ENCODE measurements at regions not wholly inside any gene's neighbourhood (a gene's known extent, or its start where the extent isn't known, plus 50 kb on each side); places are given as distances from the start of the nearest gene placed in this dataset.

DNA sequence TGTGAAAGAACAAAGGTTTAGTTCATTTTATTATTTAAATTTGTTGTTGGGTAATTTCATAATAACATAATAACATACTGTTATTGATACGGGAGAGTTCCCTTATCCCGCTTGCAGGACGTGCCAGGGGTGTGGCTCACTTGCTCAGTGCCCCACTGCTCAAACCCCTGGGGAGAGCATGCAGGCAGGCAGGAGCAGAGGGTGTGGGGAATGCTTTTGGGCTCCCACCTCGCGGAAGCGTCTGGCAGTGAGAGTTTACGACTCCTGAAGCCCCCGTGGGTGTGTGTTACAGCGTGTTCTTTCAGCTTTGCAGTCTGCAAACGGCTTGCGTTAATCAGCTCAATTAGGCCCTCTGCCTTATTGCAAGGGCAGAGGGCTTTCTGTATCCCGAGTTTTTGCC, 675.9 kb downstream of the SEMA5A start:
- intact Hi-C loops (cut with DNase I) = no loop called here
- WGBS, 2 donors = 56 to 63% methylated on average over 12 of the region's 12 CpGs
- DNase-seq = no peak

DNA sequence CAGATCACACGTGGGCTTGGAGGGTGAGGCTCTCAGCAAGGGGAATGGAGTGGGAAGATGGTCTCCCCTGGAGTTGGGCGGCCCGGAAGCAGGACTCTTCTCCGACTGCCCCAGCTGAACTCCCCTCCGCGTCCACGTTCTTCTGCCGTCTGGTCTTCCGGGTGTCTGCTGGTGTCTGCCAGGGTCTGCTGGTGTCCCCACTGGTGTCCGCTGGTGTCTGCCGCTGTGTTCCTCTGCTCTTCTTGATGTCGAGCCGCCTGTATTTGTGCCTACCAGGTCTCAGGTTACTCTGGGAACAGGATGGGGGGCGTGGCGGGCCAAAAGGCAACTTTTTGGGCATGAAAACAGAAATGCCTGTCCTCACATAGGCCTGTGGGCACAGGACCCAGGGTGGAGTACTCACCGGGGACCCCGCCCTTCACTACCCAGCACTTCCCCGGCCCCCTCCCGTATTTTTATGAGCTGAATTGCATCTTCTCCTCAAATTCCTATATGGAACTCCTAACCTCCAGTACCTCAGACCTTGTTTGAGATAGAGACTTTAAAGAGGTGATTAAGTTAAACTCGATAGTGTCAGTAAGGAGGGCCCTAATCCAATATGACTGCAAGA, 675.4 kb downstream of the SEMA5A start:
- no peaks in the 10 kb centered on the region for H3K27me3 ChIP-seq
- intact Hi-C loops (cut with DNase I) = no loop called here
- no peaks in the 10 kb centered on the region for H3K4me1 ChIP-seq
- no peak for DNase-seq
- H3K4me3 ChIP-seq = no peak overlapping the region
- 79 to 83% methylated on average over 20 of the region's 20 CpGs for WGBS, 2 donors
- H3K27ac ChIP-seq = no peak overlapping the region
- no peaks in the 10 kb centered on the region for H3K9me3 ChIP-seq
- H3K36me3 ChIP-seq = no peaks in the 10 kb centered on the region
- TF ChIP-seq, protein P1, sequence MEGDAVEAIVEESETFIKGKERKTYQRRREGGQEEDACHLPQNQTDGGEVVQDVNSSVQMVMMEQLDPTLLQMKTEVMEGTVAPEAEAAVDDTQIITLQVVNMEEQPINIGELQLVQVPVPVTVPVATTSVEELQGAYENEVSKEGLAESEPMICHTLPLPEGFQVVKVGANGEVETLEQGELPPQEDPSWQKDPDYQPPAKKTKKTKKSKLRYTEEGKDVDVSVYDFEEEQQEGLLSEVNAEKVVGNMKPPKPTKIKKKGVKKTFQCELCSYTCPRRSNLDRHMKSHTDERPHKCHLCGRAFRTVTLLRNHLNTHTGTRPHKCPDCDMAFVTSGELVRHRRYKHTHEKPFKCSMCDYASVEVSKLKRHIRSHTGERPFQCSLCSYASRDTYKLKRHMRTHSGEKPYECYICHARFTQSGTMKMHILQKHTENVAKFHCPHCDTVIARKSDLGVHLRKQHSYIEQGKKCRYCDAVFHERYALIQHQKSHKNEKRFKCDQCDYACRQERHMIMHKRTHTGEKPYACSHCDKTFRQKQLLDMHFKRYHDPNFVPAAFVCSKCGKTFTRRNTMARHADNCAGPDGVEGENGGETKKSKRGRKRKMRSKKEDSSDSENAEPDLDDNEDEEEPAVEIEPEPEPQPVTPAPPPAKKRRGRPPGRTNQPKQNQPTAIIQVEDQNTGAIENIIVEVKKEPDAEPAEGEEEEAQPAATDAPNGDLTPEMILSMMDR (IDR thresholded peaks at IDR 0.05) = no peak
- TF ChIP-seq POLR2A (IDR thresholded peaks at IDR 0.05) (no peak), POLR2AphosphoS5 (IDR thresholded peaks at IDR 0.05) (no peak), EP300 (IDR thresholded peaks at IDR 0.05) (no peak)

More for the DNA sequence above, 675.9 kb downstream of the SEMA5A start:
- TF ChIP-seq POLR2AphosphoS5 (IDR thresholded peaks at IDR 0.05) = no peak
- TF ChIP-seq, protein P1 (IDR thresholded peaks at IDR 0.05) = no peak
- TF ChIP-seq EP300 (IDR thresholded peaks at IDR 0.05) = no peak
- TF ChIP-seq POLR2A (IDR thresholded peaks at IDR 0.05) = no peak
- no peaks in the 10 kb centered on the region for H3K27me3 ChIP-seq
- H3K4me3 ChIP-seq = no peak overlapping the region
- no peaks in the 10 kb centered on the region for H3K9me3 ChIP-seq
- H3K27ac ChIP-seq = no peak overlapping the region
- H3K4me1 ChIP-seq = no peaks in the 10 kb centered on the region
- no peaks in the 10 kb centered on the region for H3K36me3 ChIP-seq

GRCh38 chr5:8870959-8871355, 674.9 kb downstream of the SEMA5A start:
- no peaks in the 10 kb centered on the region for H3K36me3 ChIP-seq
- no peak overlapping the region for H3K27ac ChIP-seq
- no peak for DNase-seq
- no peaks in the 10 kb centered on the region for H3K4me1 ChIP-seq
- WGBS, 2 donors = 71 to 80% methylated on average over 7 of the region's 7 CpGs
- no peak for TF ChIP-seq POLR2AphosphoS5 (IDR thresholded peaks at IDR 0.05)
- TF ChIP-seq POLR2A (IDR thresholded peaks at IDR 0.05) = no peak
- TF ChIP-seq, protein P1 (IDR thresholded peaks at IDR 0.05) = no peak
- no peak for TF ChIP-seq EP300 (IDR thresholded peaks at IDR 0.05)
- intact Hi-C loops (cut with DNase I) = no loop called here
- no peaks in the 10 kb centered on the region for H3K9me3 ChIP-seq
- H3K4me3 ChIP-seq = no peak overlapping the region
- no peaks in the 10 kb centered on the region for H3K27me3 ChIP-seq

GRCh38 chr5:8871446-8871845, 674.4 kb downstream of the SEMA5A start:
- H3K4me3 ChIP-seq = no peak overlapping the region
- no peaks in the 10 kb centered on the region for H3K27me3 ChIP-seq
- WGBS, 2 donors = 59 to 79% methylated on average over 2 of the region's 2 CpGs
- H3K27ac ChIP-seq = no peak overlapping the region
- DNase-seq = no peak
- H3K36me3 ChIP-seq = no peaks in the 10 kb centered on the region
- TF ChIP-seq EP300 (IDR thresholded peaks at IDR 0.05) (no peak), POLR2AphosphoS5 (IDR thresholded peaks at IDR 0.05) (no peak), POLR2A (IDR thresholded peaks at IDR 0.05) (no peak)
- TF ChIP-seq, protein P1 (IDR thresholded peaks at IDR 0.05) = no peak
- H3K9me3 ChIP-seq = no peaks in the 10 kb centered on the region
- intact Hi-C loops (cut with DNase I) = no loop called here
- no peaks in the 10 kb centered on the region for H3K4me1 ChIP-seq

- H3K4me3 ChIP-seq = no peak overlapping the region
- 68 to 69% methylated on average over 2 of the region's 2 CpGs for WGBS, 2 donors
- no peaks in the 10 kb centered on the region for H3K4me1 ChIP-seq
- no peaks in the 10 kb centered on the region for H3K36me3 ChIP-seq
- no peak for DNase-seq
- no peak for TF ChIP-seq POLR2AphosphoS5 (IDR thresholded peaks at IDR 0.05)
- no peak for TF ChIP-seq EP300 (IDR thresholded peaks at IDR 0.05)
- no peak for TF ChIP-seq POLR2A (IDR thresholded peaks at IDR 0.05)
- TF ChIP-seq, protein P1 (IDR thresholded peaks at IDR 0.05) = no peak
- H3K9me3 ChIP-seq = no peaks in the 10 kb centered on the region
- no peak overlapping the region for H3K27ac ChIP-seq
- intact Hi-C loops (cut with DNase I) = no loop called here
- H3K27me3 ChIP-seq = no peaks in the 10 kb centered on the region
Observed at GRCh38 chr5:8875722-8876121, 670.2 kb downstream of the SEMA5A start.
